GM18517 (cell line): ENCODE measurements at regions not wholly inside any gene's neighbourhood (a gene's known extent, or its start where the extent isn't known, plus 50 kb on each side); places are given as distances from the start of the nearest gene placed in this dataset.
"Not testable (repeated sequence)": the region's sequence is repeated elsewhere in the genome, so short reads cannot be mapped to it uniquely, and the experiment has no call there.

ENCODE experiments used
- ATAC-seq: cut with Tn5 transposase; IDR thresholded peaks from one replicate; pipeline ENCODE4 v1.9.1; 2021; ENCODE audit warnings: mild to moderate bottlenecking, moderate library complexity; ENCODE audit not compliant: unreplicated experiment

DNA sequence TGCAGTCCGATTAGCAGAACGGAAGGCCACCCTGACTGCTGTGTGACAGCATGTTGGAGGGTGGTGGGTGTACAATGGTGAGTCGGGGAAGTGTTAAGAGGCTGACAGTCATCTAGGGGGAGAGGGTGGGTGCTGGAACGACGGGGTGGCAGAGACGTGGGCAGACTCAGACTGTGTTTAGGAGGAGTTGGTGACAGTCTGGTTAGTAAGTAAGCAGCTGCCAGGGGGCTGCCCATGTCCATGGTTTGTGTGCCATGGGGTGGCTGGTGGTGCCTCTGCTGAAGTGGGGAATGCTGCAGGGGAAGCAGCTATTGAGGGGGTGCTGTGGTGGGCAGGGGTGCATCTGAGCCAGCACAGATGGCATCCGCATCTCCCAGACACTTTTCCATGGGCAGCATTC lies 51.3 kb upstream of the BOD1 start:
- no peak for ATAC-seq

DNA sequence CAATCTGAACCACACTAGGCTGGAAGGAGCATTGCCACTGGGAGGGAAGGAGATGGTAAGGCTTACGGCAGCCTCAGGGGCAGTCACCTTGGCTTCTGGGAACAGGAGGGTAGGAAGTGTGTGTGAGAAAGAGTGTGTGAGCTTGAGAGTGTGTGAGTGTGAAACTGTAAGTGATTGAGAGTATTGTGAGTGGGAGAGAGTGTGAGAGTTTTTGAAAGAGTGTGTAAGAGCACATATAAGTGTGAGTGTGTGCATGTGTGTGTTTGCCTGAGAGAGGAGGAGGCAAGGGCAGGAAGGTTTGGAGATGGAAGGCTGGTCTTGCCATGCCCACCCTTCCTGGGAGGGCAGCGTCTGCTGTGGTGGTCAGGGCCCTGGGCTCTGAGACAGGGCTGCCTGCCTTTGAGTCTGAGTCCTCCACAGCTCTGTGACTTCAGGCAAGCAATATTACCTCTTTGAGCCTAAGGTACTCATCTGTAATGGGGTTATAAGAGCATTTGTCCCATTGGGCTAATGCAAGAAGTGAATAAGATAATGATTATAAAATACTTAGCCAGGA lies 51.9 kb upstream of the BOD1 start:
- ATAC-seq, result no peak

DNA sequence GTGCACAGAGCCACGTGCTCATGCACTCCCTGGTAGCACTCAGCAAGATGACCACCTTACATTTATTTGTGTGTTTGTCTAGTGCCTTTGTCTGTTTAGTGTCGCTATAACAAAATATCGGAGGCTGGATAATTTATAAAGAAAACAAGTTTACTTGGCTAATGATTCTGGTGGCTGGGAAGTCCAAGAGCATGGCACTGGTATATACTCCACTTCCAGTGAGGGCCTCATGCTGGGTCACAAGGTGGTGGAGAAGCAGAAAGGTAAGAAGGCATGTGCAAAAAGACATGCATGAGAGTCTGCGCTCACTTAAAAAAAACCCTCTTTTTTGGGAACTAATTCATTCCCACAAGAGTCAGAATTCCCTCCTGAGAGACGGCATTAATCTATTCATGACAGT lies 52.5 kb upstream of the BOD1 start:
- ATAC-seq, result no peak

DNA sequence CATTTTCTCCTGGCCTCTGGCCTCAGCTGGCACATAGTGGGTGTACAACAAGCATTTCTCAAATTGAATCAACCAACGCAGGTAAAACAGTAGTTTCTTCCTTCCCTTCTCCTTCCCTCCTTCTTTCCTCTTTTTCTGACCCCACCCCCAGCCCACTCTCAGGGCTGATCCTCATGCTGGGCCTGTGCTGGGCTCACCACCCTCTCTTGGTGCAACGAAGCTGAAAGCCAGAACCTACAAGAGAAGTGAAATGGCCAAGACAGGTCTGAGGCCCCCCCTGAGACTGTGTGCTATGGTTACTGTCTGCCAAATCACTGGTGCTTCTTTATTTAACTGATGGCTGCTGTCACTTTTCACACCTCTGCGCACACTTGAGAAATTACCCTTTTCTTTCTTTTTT lies 53.0 kb upstream of the BOD1 start:
- no peak for ATAC-seq

DNA sequence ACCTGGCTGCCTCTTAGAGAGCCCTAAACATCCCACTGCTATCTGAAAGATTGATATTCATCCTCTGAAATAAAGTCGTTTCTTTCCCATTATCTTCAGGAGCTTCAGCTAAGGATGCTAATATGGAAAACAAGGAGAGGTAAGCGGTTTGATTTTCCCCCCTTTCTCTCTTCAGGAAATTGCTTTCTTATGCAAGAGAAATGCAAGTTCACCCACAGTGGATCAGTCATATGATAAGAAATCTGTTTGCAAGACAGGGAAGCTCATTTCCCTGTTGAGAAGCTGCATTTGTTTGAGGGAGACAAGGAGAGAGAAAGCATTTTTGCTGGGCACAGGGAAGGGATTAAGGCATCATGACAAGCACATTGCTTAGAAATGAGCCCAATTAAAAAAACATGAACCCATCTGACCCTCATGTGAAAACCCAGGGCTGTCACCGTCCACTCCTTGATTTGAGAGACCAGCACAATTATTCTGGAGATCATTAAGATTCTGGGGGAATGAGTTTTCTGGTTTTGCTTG lies 53.7 kb upstream of the BOD1 start:
- ATAC-seq, result no peak

DNA sequence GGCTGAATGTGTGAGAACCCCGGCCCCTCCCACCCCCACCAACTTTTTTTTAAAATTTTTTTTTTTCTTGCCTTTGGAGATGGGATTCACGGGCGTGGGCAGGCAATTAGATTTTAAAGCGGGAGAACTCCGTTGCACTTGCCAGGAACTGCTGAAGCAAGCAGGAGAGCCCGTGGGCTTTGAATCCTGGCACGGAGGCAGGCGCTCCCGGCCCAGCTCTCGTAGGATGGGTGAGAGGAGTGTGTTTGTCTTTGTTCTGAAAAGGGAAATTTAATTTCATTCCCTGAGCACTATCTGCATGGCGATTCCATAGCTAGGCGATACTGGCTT lies 54.3 kb upstream of the BOD1 start:
- no peak for ATAC-seq

DNA sequence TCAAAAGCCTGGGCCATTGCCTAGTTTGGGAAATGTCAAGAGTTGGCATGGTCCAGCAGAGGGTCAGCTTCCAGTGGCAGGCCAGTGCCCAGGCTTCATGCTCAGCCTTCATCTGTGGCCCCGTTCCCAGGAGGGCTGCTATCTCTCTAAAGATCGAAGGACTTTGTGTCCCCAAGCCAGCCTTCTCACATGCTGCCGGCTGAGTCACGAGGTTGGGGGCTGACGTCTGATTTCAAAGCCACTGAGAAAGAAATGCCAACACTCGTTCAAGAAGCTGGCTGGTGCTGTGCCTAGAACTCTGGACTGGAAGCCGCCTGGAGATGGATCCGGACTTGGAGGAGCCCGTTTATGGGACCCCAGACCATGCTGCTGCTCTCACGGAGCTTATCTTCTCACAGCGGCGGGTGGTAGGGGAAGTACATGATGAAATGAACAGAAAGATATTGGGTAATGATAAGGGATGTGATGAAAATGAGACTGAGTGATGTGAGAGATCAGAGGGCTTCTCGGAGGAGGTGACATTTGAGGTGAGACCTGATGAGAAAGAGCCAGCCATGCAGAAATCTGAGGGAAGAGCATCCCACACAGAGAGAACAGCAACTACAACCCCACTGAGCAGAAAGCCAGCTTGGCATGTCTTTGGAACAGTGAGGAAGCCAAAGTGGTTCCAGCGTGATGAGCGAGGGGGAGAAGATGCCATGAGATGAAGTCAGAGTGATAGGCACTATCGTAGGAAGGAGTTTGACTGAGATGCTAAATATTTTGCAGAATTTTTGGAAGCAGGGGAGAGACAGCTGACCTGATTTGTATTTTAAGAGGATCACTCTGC lies 54.9 kb upstream of the BOD1 start:
- ATAC-seq, result no peak

DNA sequence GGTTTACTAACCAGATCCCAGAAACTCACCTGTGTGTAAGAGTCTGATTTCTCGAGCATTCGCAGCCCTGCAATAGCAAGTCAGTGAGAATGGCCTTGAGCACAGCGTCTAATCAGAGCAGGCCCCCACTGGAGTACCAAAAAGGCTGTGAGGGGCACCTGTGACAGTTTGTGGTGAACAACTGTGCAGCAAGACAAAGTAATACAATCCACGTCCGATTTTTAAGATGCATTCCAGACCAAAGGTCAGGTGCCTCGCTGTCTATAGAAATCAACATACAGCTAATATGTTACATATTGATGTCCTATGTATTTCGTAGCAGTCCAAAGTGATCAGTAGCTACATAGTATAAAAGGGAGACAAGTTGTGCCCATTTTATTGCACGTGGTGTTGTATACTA lies 55.7 kb upstream of the BOD1 start:
- ATAC-seq, result no peak

DNA sequence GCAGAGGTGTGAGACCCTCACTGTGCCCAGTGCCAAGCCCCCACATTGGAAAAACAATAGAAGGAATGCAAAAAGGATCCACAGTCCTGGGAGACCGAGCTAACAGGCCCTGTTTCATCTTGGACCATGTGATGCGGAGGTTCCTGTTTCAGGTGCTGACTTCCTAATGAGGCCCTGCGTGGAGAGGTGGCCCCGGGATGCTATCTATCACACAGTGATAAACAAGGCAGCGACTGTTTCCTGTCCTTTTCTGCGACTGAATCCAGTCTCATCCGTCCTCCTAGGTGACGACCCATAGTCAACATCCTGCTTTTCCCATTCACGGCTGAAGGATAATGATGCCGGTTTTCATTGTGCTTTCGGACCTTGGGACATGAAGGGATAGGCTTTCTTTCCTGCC lies 56.4 kb upstream of the BOD1 start:
- ATAC-seq, result no peak

DNA sequence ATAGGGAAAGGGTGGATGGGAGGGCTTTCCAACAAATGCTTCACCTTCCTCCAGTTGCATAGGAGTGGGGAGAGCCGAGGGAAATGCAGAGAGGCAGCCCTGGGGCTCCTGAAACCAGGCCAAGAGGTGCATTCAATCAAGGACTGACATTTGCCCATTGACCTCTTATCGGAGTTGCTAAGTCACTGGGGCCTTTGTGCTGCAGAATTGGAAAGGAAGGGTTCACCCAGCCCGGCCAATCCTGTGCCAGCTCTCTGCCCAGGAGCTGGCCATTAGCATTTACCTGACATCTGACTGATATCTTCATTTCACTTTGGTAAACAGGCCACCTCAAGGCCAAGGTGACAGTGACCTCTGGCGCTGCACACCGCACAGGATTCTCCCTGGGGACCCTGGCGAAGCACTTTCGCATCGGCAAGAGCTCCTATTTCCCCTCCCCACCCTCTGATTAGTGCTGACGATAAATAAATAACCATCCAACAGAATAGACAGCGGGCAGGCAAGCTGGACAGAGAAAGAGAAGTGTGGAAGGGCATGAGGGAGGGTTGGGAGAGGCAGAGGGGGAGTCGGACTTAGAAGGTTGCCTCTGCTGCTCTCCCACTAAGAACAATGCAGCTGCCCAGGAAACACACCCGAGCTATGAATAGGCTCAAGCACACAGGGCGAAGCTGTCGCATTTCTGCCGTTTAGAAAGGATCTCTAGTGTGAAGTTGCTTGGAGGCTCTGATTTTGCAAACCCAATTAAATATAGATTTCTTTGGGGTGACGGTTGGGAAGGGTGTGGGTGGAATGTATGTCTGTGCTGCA lies 57.0 kb upstream of the BOD1 start:
- no peak for ATAC-seq

DNA sequence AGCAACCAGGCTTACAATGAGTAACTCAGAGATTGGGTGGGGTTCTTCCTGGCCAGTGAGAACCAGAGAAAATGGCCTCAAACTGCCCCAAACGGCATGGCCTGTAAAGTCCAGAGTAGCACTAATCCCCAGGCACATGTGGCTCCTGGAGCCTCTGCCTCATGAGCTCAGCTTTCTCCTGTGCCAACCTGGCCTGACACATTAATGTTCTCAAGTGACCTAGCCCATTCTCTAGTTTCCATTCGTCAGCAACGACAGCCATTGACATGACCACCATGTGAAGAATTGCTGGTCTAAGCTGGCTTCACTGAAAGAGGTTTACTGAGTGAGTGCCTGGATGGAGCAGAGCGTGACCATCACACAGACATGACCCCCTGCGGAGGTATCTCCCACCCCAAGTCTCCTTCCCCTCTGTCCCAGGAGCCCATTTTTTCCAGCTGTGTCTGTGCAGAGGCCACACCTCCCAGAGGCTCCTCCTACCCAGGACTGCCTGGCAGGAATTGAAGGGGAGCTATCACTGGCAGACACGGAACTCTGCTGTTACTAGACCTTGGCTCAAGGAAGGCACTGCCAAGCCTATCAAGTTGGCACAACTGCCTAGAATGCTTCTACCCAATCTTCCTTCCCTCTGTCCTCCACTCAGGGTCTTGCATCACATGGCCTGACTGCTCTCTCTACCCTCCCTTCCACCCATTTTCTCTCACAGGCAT lies 59.0 kb upstream of the BOD1 start:
- ATAC-seq, result no peak

DNA sequence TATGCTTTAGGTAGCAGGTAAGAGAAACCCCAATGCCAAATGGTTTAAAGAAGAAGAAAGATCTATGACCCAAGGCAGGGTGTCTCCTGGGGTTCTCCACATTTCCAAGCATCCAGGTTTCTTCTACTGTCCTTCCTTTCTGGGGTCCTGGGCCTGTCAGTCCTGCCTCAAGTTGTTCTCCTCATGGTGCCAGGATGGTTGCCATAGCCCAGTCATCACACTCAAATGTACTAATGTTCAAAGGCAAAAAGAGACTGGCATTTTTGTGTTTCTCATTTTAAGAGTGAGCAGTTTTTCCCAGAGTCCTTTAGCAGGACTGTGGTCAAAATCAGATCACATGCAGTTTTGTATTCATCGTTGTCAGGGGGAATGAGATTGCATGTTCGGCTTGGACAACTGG lies 59.9 kb upstream of the BOD1 start:
- no peak for ATAC-seq

DNA sequence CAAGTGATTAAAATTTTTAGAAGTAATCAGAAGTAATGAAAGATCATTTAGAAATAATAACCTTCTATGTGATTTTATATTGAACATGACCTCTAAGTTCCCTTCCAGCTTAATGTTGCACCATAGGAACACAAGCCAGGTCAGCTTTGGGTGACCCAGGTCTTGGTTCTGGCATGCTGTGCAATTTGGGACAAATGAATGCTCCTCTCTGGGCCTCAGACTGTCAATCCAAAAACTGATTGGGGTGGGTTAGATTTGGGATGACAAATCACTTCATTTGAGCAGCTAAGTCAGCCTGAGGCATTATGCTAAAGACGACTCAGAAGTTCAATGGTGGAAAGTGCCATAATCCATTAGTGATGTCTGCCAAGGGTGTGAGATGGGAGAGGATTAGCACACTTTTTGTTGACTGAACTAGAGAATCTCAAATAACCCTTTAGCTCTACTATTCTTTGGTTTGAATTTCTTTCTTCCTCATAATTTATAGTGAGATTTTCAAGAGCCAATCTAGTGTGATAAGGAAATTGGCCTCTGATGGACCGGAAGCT lies 60.7 kb upstream of the BOD1 start:
- ATAC-seq, result no peak

DNA sequence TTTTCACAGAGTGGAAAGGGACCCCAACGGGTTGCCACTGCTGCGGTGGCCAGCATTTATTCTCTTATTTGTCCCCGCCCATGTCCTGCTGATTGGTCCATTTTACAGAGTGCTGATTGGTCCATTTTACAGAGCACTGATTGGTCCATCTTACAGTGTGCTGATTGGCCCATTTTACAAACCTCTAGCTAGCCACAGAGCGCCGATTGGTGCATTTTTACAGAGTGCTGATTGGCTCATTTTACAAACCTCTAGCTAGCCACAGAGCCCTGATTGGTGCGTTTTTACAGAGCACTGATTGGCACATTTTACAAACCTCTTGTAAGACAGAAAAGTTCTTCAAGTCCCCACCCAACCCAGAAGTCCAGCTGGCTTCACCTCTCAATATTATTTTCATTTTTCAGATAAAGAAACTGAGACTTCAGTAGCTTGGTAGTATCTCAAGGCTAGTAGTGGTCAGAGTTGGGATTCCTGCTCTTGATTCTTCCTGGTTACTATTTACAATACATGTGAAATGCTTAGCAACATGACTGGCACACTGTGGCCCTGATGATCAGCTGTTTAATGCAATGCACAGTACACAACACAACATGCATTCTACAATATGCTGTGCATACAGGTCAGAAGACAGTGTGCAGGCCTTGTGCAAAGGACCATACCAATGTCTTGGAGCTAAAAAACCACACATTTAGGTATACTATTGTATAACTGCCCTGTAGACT lies 63.6 kb upstream of the BOD1 start:
- peak; percentile 77 for ATAC-seq

DNA sequence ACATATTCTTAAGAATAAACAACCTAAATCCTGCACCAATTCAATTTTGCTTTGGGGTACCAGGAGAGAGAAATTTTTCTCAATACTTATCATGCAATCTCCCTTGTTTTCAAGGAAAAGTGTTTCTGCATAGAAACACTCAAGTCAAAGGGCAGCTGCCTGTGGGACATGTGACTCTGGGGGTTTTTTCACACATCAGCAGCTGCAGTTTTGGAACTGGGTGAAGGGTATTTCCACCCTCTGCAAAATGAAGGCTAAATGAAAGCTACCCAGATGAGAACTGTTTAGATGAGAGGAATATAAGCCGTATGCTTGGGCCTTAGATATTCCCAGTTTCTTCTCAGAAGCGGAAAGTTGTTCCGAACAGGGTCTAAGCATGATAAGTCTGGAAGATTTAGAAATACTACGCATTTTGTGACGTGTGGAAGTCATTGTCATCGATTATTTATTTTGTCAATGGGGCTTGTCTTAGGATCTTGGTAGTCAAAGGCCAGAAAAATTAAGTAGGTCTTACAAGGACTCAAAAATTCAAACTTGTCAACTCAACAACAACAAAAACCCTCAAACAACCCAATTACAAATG lies 64.3 kb upstream of the BOD1 start:
- ATAC-seq, result peak; percentile 69

DNA sequence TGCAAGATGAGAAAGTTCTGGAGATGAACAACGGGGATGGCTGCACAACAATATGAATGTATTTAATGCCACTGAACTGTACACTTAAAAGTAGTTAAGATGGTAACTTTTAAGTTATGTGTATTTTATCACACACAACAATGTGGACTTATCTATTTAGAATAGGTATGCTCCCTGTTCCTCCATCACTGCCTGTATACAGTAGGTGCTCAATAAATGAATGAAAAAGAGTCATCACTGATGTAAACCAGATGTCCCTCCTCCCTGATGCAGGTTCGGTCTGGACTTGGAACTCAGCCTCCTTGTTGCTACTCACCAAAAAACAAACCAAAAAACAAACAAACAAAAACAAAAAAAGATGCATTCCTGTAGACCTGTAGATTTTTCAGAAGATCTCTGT lies 65.9 kb upstream of the BOD1 start:
- ATAC-seq, result no peak

DNA sequence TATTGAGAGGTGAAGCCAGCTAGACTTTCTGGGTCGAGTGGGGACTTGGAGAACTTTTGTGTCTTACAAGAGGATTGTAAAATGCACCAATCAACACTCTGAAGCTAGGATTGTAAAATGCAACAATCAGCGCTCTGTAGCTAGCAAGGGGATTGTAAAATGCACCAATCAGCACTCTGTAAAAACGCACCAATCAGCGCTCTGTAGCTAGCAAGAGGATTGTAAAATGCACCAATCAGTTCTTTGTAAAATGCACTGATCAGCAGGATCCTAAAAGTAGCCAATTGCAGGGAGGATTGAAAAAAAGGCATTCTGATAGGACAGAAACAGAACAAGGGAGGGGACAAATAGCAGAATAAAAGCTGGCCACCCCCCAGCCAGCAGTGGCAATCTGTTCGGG lies 68.1 kb upstream of the BOD1 start:
- ATAC-seq, result not testable (repeated sequence)

DNA sequence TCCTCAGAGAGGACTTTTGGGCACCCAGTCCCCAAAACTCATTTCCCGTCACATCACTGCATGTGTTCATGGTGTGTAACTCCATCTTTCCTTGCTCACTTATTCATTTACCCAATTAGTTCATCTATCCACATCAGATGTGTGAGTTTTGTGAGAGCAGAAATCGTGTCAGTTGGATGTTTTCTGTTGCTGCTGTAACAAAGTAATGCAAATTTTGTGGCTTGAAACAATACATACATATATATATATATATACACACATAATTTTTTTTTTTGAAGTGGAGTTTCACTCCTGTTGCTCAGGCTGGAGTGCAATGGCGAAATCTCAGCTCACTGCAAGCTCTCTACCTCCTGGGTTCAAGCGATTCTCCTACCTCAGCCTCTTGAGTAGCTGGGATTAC lies 70.5 kb upstream of the BOD1 start:
- ATAC-seq, result peak; percentile 44

DNA sequence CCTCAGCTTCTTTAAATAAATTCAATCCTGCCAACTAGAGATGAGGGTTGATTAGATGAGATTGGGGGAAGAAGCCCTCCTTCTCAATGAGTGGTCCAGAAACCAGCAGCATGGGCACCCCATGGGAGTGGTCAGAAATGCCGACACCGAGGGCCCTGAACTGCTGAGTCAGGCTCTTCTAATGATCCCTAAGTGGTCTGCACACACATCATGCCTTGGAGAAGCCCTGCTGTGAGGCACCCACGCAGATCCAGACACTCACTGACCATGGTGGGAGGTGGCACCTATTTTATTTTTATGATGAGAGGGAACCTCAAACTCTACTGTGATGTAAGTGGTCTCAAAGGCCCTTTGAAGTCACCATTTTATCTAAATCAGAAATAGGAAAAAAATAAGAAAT lies 72.3 kb upstream of the BOD1 start:
- ATAC-seq, result no peak

DNA sequence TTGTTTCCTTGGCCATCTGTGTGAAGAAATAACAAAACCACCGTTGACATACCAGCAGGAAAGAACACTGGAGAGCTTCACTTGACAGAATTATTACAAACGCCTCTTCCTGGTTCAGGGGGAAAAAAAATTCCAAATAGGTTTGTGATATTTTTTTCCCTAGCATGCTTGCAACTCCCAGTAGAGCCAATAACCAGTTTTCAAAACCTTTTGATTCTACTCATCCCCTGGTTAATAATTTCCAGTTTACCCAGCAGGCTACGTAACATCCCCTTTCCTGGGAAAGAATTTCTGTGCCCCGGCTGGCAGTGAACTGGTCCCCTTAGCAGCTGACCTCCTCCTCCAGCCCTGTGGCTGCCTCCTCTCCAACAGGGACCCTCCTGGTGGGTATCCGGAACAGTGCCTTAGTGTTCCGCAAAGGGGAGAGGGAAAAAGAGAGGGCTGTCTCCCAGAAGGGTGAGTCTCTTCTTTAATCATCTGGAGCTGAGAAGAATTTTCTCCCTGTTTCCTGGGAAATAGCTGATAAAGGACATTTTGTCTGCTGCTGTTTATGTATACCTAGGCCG lies 72.8 kb upstream of the BOD1 start:
- no peak for ATAC-seq
